Fibroblast of pulmonary artery (primary cell): ENCODE measurements at regions not wholly inside any gene's neighbourhood (a gene's known extent, or its start where the extent isn't known, plus 50 kb on each side); places are given as distances from the start of the nearest gene placed in this dataset.
"Not testable (repeated sequence)": the region's sequence is repeated elsewhere in the genome, so short reads cannot be mapped to it uniquely, and the experiment has no call there.

ENCODE experiments used
- DNase-seq: peaks from one replicate; pipeline ENCODE4 v3.0.0-alpha.2; 2010; ENCODE audit warnings: low read depth
- H3K4me3 ChIP-seq: replicated peaks from 2 replicates; pipeline ENCODE4 v1.5.1; 2011; ENCODE audit warnings: low read depth, mild to moderate bottlenecking, control low read depth, low read length, moderate library complexity
- CTCF ChIP-seq: IDR thresholded peaks from 2 replicates; pipeline ENCODE4 v1.5.1; 2011; ENCODE audit warnings: mild to moderate bottlenecking, control low read depth, low read length, inconsistent platforms; ENCODE audit errors: missing control alignments

GRCh38 chr7:121610243-121610642, 214.1 kb upstream of the FAM3C start:
- TF ChIP-seq CTCF: no peak
- H3K4me3 ChIP-seq: no peak overlapping the region
- DNase-seq: no peak

- H3K4me3 ChIP-seq: no peak overlapping the region
- no peak for TF ChIP-seq CTCF
- DNase-seq: no peak
Measured at GRCh38 chr7:121609208-121609607, 213.1 kb upstream of the FAM3C start.

GRCh38 chr7:121608785-121609184, 212.7 kb upstream of the FAM3C start:
- no peak overlapping the region for H3K4me3 ChIP-seq
- no peak for DNase-seq
- no peak for TF ChIP-seq CTCF

GRCh38 chr7:121608183-121608582, 212.1 kb upstream of the FAM3C start:
- not testable (repeated sequence) for H3K4me3 ChIP-seq, DNase-seq

- peak; percentile 24 for TF ChIP-seq CTCF
- DNase-seq: peak; percentile 33
Measured at GRCh38 chr7:121605317-121605680, 209.2 kb upstream of the FAM3C start.

GRCh38 chr7:121604627-121605316, 208.7 kb upstream of the FAM3C start:
- DNase-seq: peak; percentile 38
- H3K4me3 ChIP-seq: no peak overlapping the region
- no peak for TF ChIP-seq CTCF

More at GRCh38 chr7:121605317-121605680, 209.2 kb upstream of the FAM3C start:
- no peak overlapping the region for H3K4me3 ChIP-seq

- no peak for TF ChIP-seq CTCF
- no peak overlapping the region for H3K4me3 ChIP-seq
- no peak for DNase-seq
Measured at GRCh38 chr7:121603886-121604285, 207.8 kb upstream of the FAM3C start.
